SJSA1 (cell line): ENCODE measurements at regions not wholly inside any gene's neighbourhood (a gene's known extent, or its start where the extent isn't known, plus 50 kb on each side); places are given as distances from the start of the nearest gene placed in this dataset.
A peak's percentile ranks its signal among the peaks of the same experiment; 100 is the strongest.

ENCODE experiments used
- DNase-seq, 2 experiments: peaks; one replicate each; pipeline ENCODE4 v3.0.0-alpha.2; 2015 to 2020; ENCODE audit warnings: low spot score in 2 of 2, low read depth in 1 of 2
- H3K27ac ChIP-seq: fragments of 250-450 bp; sonication (Bioruptor Pico); 2 replicates; pipeline ENCODE4 v1.5.1; 2020; ENCODE audit warnings: mild to moderate bottlenecking, moderate library complexity
- H3K27me3 ChIP-seq: fragments of 250-450 bp; sonication (Bioruptor Pico); replicated peaks from 2 replicates; pipeline ENCODE4 v1.5.1; 2020; ENCODE audit warnings: mild to moderate bottlenecking, moderate library complexity
- H3K36me3 ChIP-seq: fragments of 250-450 bp; sonication (Bioruptor Pico); 2 replicates; pipeline ENCODE4 v1.5.1; 2020; ENCODE audit warnings: mild to moderate bottlenecking
- H3K4me1 ChIP-seq: fragments of 250-450 bp; sonication (Bioruptor Pico); replicated peaks from 2 replicates; pipeline ENCODE4 v1.6.1; 2021; ENCODE audit warnings: mild to moderate bottlenecking
- H3K4me3 ChIP-seq: fragments of 250-450 bp; sonication (Bioruptor Pico); 2 replicates; pipeline ENCODE4 v1.5.1; 2020; ENCODE audit warnings: mild to moderate bottlenecking
- H3K9me3 ChIP-seq: fragments of 250-450 bp; sonication (Bioruptor Pico); replicated peaks from 2 replicates; pipeline ENCODE4 v1.5.1; 2020; ENCODE audit warnings: mild to moderate bottlenecking

GRCh38 chr1:29713857-29714256 lies 477.5 kb downstream of the PTPRU start:
- no peaks in the 10 kb centered on the region for H3K9me3 ChIP-seq
- no peaks in the 10 kb centered on the region for H3K27me3 ChIP-seq
- no peak for DNase-seq
- H3K4me1 ChIP-seq = peaks cover 43% of the 10 kb centered on the region
- H3K4me3 ChIP-seq = no peak overlapping the region
- H3K27ac ChIP-seq = no peak overlapping the region
- H3K36me3 ChIP-seq = no peaks in the 10 kb centered on the region

- no peak overlapping the region for H3K27ac ChIP-seq
Observed at GRCh38 chr1:29712801-29713200, 476.5 kb downstream of the PTPRU start.

GRCh38 chr1:29712284-29712651 lies 475.9 kb downstream of the PTPRU start:
- Histone ChIP-seq H3K4me3 (no peak overlapping the region), H3K27me3 (no peaks in the 10 kb centered on the region), H3K27ac (peak overlapping the region; percentile 89), H3K4me1 (peaks cover 55% of the 10 kb centered on the region), H3K36me3 (no peaks in the 10 kb centered on the region), H3K9me3 (no peaks in the 10 kb centered on the region)
- no peak for DNase-seq

More at GRCh38 chr1:29712801-29713200, 476.5 kb downstream of the PTPRU start:
- no peak for DNase-seq
- H3K27me3 ChIP-seq = no peaks in the 10 kb centered on the region
- no peak overlapping the region for H3K4me3 ChIP-seq
- H3K36me3 ChIP-seq = no peaks in the 10 kb centered on the region
- H3K4me1 ChIP-seq = peaks cover 53% of the 10 kb centered on the region
- no peaks in the 10 kb centered on the region for H3K9me3 ChIP-seq

GRCh38 chr1:29711582-29712283 lies 475.4 kb downstream of the PTPRU start:
- no peaks in the 10 kb centered on the region for H3K9me3 ChIP-seq
- H3K27me3 ChIP-seq = no peaks in the 10 kb centered on the region
- no peaks in the 10 kb centered on the region for H3K36me3 ChIP-seq
- peak; percentile 76 to 82 for DNase-seq
- H3K4me1 ChIP-seq = peaks cover 58% of the 10 kb centered on the region
- H3K4me3 ChIP-seq = no peak overlapping the region
- peak overlapping the region; percentile 89 for H3K27ac ChIP-seq

- Histone ChIP-seq H3K36me3 (no peaks in the 10 kb centered on the region), H3K4me1 (peaks cover 59% of the 10 kb centered on the region), H3K4me3 (no peak overlapping the region), H3K9me3 (no peaks in the 10 kb centered on the region), H3K27ac (peak overlapping the region; percentile 93), H3K27me3 (no peaks in the 10 kb centered on the region)
- peak; percentile 62 to 89 for DNase-seq
Observed at GRCh38 chr1:29709704-29710280, 473.5 kb downstream of the PTPRU start.

GRCh38 chr1:29708796-29709703 lies 472.7 kb downstream of the PTPRU start:
- peak overlapping the region; percentile 93 for H3K27ac ChIP-seq
- no peak overlapping the region for H3K4me3 ChIP-seq
- no peaks in the 10 kb centered on the region; the same call in 1 of the 2 replicates for H3K27me3 ChIP-seq
- DNase-seq = peak; percentile 78 to 90
- no peaks in the 10 kb centered on the region for H3K9me3 ChIP-seq
- H3K36me3 ChIP-seq = no peaks in the 10 kb centered on the region
- H3K4me1 ChIP-seq = peaks cover 59% of the 10 kb centered on the region

- no peaks in the 10 kb centered on the region for H3K36me3 ChIP-seq
- DNase-seq = peak in 1 of 2 experiments; percentile 34
- no peak overlapping the region for H3K4me3 ChIP-seq
- H3K27me3 ChIP-seq = no peaks in the 10 kb centered on the region; the same call in 1 of the 2 replicates
- H3K4me1 ChIP-seq = peaks cover 55% of the 10 kb centered on the region
- H3K27ac ChIP-seq = peak overlapping the region; percentile 93
- H3K9me3 ChIP-seq = no peaks in the 10 kb centered on the region
Observed at GRCh38 chr1:29708381-29708780, 472.1 kb downstream of the PTPRU start.

GRCh38 chr1:29707796-29708195 lies 471.5 kb downstream of the PTPRU start:
- Histone ChIP-seq H3K27ac (peak overlapping the region; percentile 93; the same call in 1 of the 2 replicates), H3K9me3 (no peaks in the 10 kb centered on the region), H3K27me3 (no peaks in the 10 kb centered on the region; the same call in 1 of the 2 replicates), H3K4me3 (no peak overlapping the region), H3K36me3 (no peaks in the 10 kb centered on the region), H3K4me1 (peaks cover 53% of the 10 kb centered on the region)
- no peak for DNase-seq

- no peak overlapping the region for H3K4me3 ChIP-seq
- peak; percentile 33 to 74 for DNase-seq
- no peaks in the 10 kb centered on the region for H3K36me3 ChIP-seq
- H3K4me1 ChIP-seq = peaks cover 45% of the 10 kb centered on the region
- no peaks in the 10 kb centered on the region for H3K9me3 ChIP-seq
- H3K27me3 ChIP-seq = no peaks in the 10 kb centered on the region; the same call in 1 of the 2 replicates
- no peak overlapping the region for H3K27ac ChIP-seq
Observed at GRCh38 chr1:29706936-29707335, 470.6 kb downstream of the PTPRU start.

- DNase-seq = no peak
Observed at GRCh38 chr1:29704430-29704829, 468.1 kb downstream of the PTPRU start.

GRCh38 chr1:29703596-29704370 lies 467.5 kb downstream of the PTPRU start:
- no peak overlapping the region for H3K27ac ChIP-seq
- DNase-seq = peak in 1 of 2 experiments; percentile 31
- H3K36me3 ChIP-seq = no peaks in the 10 kb centered on the region
- H3K9me3 ChIP-seq = no peaks in the 10 kb centered on the region
- no peak overlapping the region for H3K4me3 ChIP-seq
- H3K4me1 ChIP-seq = peaks cover 16% of the 10 kb centered on the region
- H3K27me3 ChIP-seq = no peaks in the 10 kb centered on the region; the same call in 1 of the 2 replicates

More at GRCh38 chr1:29704430-29704829, 468.1 kb downstream of the PTPRU start:
- Histone ChIP-seq H3K27me3 (no peaks in the 10 kb centered on the region; the same call in 1 of the 2 replicates), H3K4me1 (peaks cover 22% of the 10 kb centered on the region), H3K27ac (no peak overlapping the region), H3K4me3 (no peak overlapping the region), H3K36me3 (no peaks in the 10 kb centered on the region), H3K9me3 (no peaks in the 10 kb centered on the region)

- no peak overlapping the region for H3K27ac ChIP-seq
- H3K4me1 ChIP-seq = no peaks in the 10 kb centered on the region
- H3K9me3 ChIP-seq = no peaks in the 10 kb centered on the region
- no peaks in the 10 kb centered on the region; the same call in 1 of the 2 replicates for H3K27me3 ChIP-seq
- no peak for DNase-seq
- no peak overlapping the region for H3K4me3 ChIP-seq
- H3K36me3 ChIP-seq = no peaks in the 10 kb centered on the region
Observed at GRCh38 chr1:29700491-29700890, 464.2 kb downstream of the PTPRU start.

- Histone ChIP-seq H3K9me3 (no peaks in the 10 kb centered on the region), H3K36me3 (no peaks in the 10 kb centered on the region), H3K4me3 (no peak overlapping the region), H3K4me1 (no peaks in the 10 kb centered on the region), H3K27me3 (no peaks in the 10 kb centered on the region), H3K27ac (no peak overlapping the region)
- no peak for DNase-seq
Observed at GRCh38 chr1:29698626-29699025, 462.3 kb downstream of the PTPRU start.
